Inferior parietal cortex (tissue), 1 donor: ENCODE measurements at regions not wholly inside any gene's neighbourhood (a gene's known extent, or its start where the extent isn't known, plus 50 kb on each side); places are given as distances from the start of the nearest gene placed in this dataset.
"Not testable (repeated sequence)": the region's sequence is repeated elsewhere in the genome, so short reads cannot be mapped to it uniquely, and the experiment has no call there.

Experiments
- DNase-seq: peaks from one replicate; pipeline ENCODE4 v3.0.0-alpha.2; 2016; ENCODE audit errors: extremely low spot score

- peak; percentile 8 for DNase-seq
Observed at GRCh38 chr15:32536507-32537172, 56.6 kb upstream of the GOLGA8N start.

GRCh38 chr15:32536057-32536493, 57.2 kb upstream of the GOLGA8N start:
- not testable (repeated sequence) for DNase-seq

GRCh38 chr15:32535150-32535898, 57.9 kb upstream of the GOLGA8N start:
- DNase-seq = not testable (repeated sequence)

- DNase-seq = not testable (repeated sequence)
Observed at GRCh38 chr15:32522900-32523299, 67.5 kb upstream of the GOLGA8O start.

GRCh38 chr15:32522421-32522820, 67.0 kb upstream of the GOLGA8O start:
- not testable (repeated sequence) for DNase-seq

- not testable (repeated sequence) for DNase-seq
Observed at GRCh38 chr15:32518976-32519375, 63.5 kb upstream of the GOLGA8O start.

- not testable (repeated sequence) for DNase-seq
Observed at GRCh38 chr15:32518013-32518412, 62.6 kb upstream of the GOLGA8O start.

GRCh38 chr15:32516954-32517353, 61.5 kb upstream of the GOLGA8O start:
- not testable (repeated sequence) for DNase-seq

GRCh38 chr15:32513378-32513777, 57.9 kb upstream of the GOLGA8O start:
- DNase-seq = not testable (repeated sequence)

GRCh38 chr15:32510027-32510426, 54.6 kb upstream of the GOLGA8O start:
- DNase-seq = not testable (repeated sequence)

- not testable (repeated sequence) for DNase-seq
Observed at GRCh38 chr15:32508081-32508480, 52.6 kb upstream of the GOLGA8O start.

- not testable (repeated sequence) for DNase-seq
Observed at GRCh38 chr15:32506787-32507186, 51.4 kb upstream of the GOLGA8O start.

- not testable (repeated sequence) for DNase-seq
Observed at GRCh38 chr15:32505633-32506032, 50.2 kb upstream of the GOLGA8O start.
